ENCODE measurements at regions not wholly inside any gene's neighbourhood (a gene's known extent, or its start where the extent isn't known, plus 50 kb on each side); places are given as distances from the start of the nearest gene placed in this dataset.

GRCh38 chr3:30503446-30503845, 103.0 kb upstream of the TGFBR2 start:
- H3K4me3 ChIP-seq (ENCODE audit: low read depth, low read length), result no peak overlapping the region
- no peak for DNase-seq (ENCODE audit: low read depth)
- TF ChIP-seq CTCF (conservative IDR thresholded peaks at IDR 0.05; ENCODE audit: low read depth, low read length), result no peak

GRCh38 chr3:30504939-30505338, 101.5 kb upstream of the TGFBR2 start:
- no peak overlapping the region for H3K4me3 ChIP-seq (ENCODE audit: low read depth, low read length)
- no peak for DNase-seq (ENCODE audit: low read depth)
- no peak for TF ChIP-seq CTCF (conservative IDR thresholded peaks at IDR 0.05; ENCODE audit: low read depth, low read length)

- no peak overlapping the region for H3K4me3 ChIP-seq (ENCODE audit: low read depth, low read length)
- TF ChIP-seq CTCF (conservative IDR thresholded peaks at IDR 0.05; ENCODE audit: low read depth, low read length), result no peak
- no peak for DNase-seq (ENCODE audit: low read depth)
Measured at GRCh38 chr3:30505866-30506520, 100.4 kb upstream of the TGFBR2 start.

GRCh38 chr3:30508339-30508738, 98.1 kb upstream of the TGFBR2 start:
- DNase-seq (ENCODE audit: low read depth), result no peak
- H3K4me3 ChIP-seq (ENCODE audit: low read depth, low read length), result no peak overlapping the region
- no peak for TF ChIP-seq CTCF (conservative IDR thresholded peaks at IDR 0.05; ENCODE audit: low read depth, low read length)

GRCh38 chr3:30510596-30510995, 95.8 kb upstream of the TGFBR2 start:
- TF ChIP-seq CTCF (conservative IDR thresholded peaks at IDR 0.05; ENCODE audit: low read depth, low read length), result no peak
- H3K4me3 ChIP-seq (ENCODE audit: low read depth, low read length), result no peak overlapping the region
- DNase-seq (ENCODE audit: low read depth), result no peak

GRCh38 chr3:30511524-30512251, 94.7 kb upstream of the TGFBR2 start:
- TF ChIP-seq CTCF (conservative IDR thresholded peaks at IDR 0.05; ENCODE audit: low read depth, low read length), result no peak
- no peak overlapping the region for H3K4me3 ChIP-seq (ENCODE audit: low read depth, low read length)
- DNase-seq (ENCODE audit: low read depth), result peak; percentile 67

- no peak for DNase-seq (ENCODE audit: low read depth)
- no peak for TF ChIP-seq CTCF (conservative IDR thresholded peaks at IDR 0.05; ENCODE audit: low read depth, low read length)
- no peak overlapping the region for H3K4me3 ChIP-seq (ENCODE audit: low read depth, low read length)
Measured at GRCh38 chr3:30512576-30512975, 93.8 kb upstream of the TGFBR2 start.
